GM18502 (cell line): ENCODE measurements at regions not wholly inside any gene's neighbourhood (a gene's known extent, or its start where the extent isn't known, plus 50 kb on each side); places are given as distances from the start of the nearest gene placed in this dataset.
"Not testable (repeated sequence)": the region's sequence is repeated elsewhere in the genome, so short reads cannot be mapped to it uniquely, and the experiment has no call there.

Source experiments
- ATAC-seq: cut with Tn5 transposase; IDR thresholded peaks from one replicate; pipeline ENCODE4 v1.9.1; 2021; ENCODE audit warnings: mild to moderate bottlenecking; ENCODE audit not compliant: unreplicated experiment, poor library complexity

DNA sequence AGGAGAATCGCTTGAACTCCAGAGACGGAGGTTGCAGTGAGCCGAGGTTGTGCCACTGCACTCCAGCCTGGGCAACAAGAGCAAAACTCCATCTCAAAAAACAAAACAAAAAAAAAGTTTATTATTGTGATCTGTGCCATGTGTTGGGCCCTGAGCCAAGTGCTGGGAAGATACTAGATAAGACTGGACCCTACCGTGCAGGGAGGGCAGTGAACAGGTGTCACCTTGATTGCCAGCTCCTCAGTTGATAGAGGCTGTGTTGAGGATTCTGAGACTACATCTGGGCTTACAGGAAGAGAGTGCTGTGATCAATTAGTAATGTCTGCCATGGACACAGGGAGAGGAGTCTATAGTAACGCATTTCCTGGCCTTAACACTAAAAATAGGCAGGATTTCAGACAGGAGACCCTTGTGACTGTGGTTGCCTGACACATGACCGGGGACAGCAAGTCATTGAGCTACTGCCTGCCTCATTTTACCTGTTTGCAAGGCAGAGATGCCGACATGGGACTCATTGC lies 201.5 kb downstream of the C9orf50 start:
- no peak for ATAC-seq

DNA sequence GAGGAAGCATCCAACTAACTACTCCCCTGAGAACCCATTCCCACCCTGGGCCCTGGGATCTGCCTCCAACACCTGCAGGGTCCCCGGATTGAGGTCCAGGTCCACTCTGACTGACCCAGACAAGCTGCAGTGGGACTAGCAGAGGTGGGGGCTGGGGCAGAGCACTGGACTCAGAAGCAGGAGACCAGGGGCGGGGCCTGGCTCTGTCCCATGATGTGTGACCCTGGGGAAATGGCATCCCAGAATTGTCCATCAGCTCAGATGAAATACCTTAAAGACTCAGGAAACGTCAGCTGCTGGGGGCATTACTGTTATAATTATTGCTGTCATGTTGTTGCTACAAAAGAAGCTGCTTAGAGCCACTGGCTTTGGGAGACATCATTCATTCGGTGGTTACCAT lies 202.4 kb downstream of the C9orf50 start:
- ATAC-seq: no peak

- ATAC-seq: no peak
Measured at GRCh38 chr9:129416821-129417539, 203.9 kb downstream of the C9orf50 start.

GRCh38 chr9:129415942-129416651 lies 204.8 kb downstream of the C9orf50 start:
- no peak for ATAC-seq

GRCh38 chr9:129414993-129415941 lies 205.6 kb downstream of the C9orf50 start:
- no peak for ATAC-seq

- ATAC-seq: no peak
Measured at GRCh38 chr9:129414377-129414992, 206.4 kb downstream of the C9orf50 start.

DNA sequence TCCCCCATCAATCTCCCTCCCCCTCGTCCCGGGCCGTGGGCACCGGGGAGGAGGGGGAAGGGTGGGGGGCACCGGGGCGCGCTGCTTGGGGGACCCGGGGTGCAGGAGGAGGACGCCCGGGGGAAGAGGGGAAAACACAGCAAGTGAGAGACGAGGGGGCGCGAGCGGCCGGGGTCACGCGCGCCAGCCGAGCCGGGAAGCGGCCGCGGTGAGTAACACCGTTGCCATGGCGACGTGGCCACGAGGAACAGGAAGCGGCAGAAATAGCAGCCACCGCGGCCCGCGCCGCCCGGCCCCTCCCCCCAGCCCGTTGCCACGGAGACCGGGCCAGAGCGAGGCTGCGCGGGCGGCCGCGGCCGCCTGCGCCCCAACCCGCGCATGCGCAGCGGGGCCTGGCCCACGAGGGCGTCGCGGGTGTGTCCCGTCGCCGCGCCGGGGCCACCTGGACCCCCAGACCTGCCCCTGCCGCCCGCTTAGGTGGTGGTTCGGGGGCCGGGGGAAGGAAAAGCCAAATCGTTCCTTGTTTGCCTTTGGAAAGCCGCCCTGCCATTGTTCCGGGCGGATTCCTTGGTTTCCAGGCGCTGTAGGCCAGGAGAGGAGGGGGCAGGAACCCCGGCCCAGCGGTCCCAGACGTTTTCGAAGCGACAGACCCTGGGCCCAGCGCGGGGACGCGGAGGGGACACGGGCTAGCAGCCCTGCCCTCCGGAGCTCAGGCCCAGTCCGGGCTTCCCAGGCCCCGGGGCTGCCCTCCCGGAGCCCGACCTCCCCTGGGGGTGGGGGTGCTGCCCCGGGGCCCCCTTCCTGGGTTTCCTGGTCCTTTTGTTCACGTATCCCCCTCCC lies 207.1 kb downstream of the C9orf50 start:
- peak; percentile 76 for ATAC-seq

- peak; percentile 32 for ATAC-seq
Measured at GRCh38 chr9:129412814-129413536, 207.9 kb downstream of the C9orf50 start.

- ATAC-seq: not testable (repeated sequence)
Measured at GRCh38 chr9:129412176-129412813, 208.6 kb downstream of the C9orf50 start.

DNA sequence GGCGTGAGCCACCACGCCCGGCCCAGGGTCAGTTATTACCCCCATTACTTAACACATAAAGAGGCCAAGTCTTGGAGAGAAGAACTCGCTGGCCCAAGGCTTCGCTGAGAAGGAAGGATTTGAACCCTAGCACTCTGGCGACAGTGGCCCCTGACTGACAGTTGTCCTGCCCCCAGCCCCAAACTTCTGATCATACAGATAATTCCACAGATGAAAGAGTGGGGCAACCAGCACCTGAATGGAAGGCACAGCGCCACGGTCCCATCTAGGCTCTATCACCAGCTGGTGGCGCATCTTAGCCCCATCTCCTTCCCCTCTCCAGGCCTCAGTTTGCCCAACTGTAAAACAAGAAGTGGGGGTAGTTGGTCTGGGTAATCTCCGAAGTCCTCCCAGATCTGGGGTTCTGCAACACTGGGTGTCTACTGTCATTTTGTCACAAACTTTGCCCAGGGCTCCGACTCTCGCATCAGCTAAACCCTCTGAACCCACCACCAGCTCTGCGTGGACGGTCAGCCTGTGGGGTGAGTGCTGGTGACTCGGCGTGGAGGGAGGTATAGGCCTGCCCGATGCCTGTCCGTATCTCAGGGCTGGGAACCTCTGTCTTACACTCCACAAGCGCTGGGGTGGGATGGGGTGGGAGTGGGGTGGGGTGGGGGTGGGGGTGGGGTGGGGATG lies 209.3 kb downstream of the C9orf50 start:
- ATAC-seq: no peak

- no peak for ATAC-seq
Measured at GRCh38 chr9:129410226-129410625, 210.7 kb downstream of the C9orf50 start.

GRCh38 chr9:129408535-129409215 lies 212.2 kb downstream of the C9orf50 start:
- no peak for ATAC-seq

DNA sequence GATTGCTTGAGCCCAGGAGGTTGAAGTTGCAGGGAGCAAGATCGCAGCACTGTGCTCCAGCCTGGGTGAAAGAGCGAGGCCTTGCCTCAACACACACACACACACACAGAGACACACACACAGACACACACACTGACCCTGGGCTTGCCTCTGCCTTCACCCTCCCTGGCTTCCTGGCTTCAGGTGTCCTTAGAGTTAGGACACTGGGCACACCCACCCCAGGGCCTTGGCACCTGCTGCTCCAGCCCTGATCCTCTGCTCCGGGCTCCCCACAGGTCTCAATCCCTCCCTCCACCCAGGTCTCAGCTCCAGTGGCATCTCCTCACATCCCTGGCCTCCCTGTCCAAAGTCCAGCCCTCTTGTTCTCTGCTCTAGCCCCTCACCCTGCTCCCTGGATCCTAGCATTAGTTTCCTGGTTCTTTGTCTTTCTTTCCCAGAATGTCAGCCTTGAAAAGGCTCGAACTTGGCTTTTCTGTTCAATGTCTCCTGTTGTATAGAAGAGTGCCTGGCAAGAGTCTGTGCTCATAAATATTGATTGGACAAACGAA lies 212.9 kb downstream of the C9orf50 start:
- ATAC-seq: no peak

DNA sequence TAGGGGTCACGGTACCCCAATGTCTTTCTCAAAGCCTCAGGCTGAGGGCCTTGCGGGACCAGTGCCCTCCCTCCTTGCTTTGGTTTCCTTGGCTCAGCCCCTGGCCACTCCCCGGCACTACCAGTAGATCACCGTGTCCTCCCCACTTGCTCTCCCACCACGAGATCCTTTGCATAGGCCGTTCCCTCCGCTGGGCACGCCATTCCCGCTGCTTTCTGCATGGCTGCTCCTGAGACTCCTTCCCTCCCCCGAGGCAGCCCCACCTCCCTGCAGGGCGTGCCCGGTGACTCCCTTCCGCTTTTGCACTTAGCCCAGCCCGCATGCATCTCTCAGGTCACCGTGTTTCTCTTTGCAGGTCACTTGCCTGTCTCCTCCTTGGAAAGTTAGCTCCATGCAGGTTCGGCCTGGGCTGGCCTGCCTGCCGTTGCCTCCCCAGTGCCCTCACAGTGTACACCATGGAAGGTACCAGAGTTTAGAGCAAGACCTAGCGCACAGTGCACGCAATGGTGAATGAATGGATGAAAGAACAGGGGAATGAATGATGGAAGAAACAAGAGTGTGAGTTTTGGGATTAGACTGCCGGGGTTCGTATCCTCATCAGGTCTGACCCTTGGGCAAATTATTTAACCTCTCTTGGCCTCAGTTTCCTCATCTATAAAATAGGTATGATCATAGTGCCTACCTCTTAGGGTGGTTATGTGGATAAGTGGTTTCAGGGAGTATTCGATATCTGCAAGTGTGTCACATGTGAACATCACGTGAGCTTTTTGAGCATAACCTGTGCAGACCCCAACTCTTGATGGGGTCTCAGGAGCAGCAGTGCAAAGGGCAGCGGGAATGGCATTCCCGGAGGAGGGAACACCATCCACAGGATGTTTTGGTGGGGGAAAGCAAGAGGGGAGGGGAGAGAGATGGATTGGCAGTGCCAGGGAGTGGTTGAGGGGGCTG lies 214.3 kb downstream of the C9orf50 start:
- no peak for ATAC-seq

DNA sequence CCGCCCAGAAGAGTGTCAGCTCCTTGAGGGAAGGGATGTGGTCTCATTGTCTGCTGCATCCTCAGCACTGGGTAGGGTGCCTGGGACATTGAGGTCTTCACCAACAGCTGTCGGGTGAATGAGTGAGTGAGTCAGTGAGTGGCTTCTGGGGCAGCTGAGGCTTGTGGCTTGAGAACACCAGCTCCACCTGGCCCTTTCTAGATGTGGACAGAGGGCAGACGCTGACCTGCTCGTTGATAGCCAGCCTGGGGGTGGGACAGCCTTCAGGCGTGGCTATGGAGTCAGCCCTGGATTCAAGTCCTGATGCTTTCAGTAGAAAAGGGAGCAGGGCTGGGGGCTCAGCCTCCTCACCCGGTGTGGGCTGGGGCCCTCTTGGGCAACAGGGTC lies 215.1 kb downstream of the C9orf50 start:
- no peak for ATAC-seq
